Activated CD4-positive, alpha-beta T cell treated with anti-CD3 and anti-CD28 coated beads, Interleukin-2, amount 50 U/mL, for 4 hours (primary cell): ENCODE measurements at regions not wholly inside any gene's neighbourhood (a gene's known extent, or its start where the extent isn't known, plus 50 kb on each side); places are given as distances from the start of the nearest gene placed in this dataset.
"Not testable (repeated sequence)": the region's sequence is repeated elsewhere in the genome, so short reads cannot be mapped to it uniquely, and the experiment has no call there.

Experiments
- DNase-seq, 2 experiments: peaks; one replicate each; pipeline ENCODE4 v3.0.0-alpha.2; 2020

DNA sequence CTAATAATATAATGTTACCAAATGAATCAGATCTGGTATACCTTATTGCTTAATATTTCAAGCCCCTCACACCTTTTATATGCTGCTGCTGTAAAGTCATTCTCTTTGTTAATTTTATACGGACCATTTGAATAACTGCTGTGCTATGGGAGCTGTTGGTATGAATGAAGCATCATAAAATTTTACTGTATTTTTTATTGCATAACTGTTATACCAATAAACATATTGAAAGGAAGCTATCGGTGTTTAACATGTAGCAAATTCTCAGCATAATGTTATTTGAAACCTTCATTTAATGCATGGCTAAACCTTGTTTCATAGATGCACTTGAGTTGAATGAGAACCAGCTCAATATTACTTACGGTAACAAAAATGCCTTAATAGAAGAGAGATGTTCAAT lies 1040.3 kb downstream of the SOCS6 start:
- no peak for DNase-seq

DNA sequence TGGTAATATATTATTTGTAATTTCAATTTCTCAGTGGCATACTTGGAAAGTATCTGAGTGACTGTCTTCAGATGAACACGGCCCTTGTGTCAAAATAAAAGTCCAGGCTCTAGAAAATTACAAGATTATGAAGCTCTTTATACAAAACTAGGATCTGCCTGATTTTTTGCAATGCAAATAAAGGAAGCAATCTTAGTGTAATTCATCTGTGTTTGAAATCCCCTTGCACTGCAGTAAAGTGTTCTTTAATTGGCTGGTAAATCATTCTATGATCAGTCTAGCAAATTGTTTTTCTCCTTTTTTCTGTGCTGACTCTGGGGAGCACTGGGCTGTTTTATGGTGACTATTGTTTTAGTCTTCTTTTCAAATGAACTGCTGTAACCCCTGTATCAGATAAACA lies 1039.0 kb downstream of the SOCS6 start:
- DNase-seq: no peak

DNA sequence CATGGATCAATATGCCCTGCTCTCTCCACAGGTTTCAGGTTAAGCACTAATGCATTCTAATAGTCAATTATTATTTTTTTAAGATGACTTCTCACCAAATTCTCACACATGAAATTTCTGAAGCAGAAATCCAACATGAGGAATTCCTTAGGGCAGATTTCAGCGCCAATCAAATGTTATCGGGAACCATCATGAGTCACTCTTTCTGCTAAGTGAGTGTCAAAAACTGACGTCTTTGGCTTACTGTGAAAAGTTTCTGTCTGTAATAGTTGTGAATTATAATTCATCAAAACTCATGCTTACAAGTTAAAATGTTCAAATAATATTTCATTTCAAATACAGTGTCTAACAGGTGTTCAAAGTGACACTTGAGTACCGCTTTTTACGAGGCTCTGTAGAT lies 1038.6 kb downstream of the SOCS6 start:
- no peak for DNase-seq

DNA sequence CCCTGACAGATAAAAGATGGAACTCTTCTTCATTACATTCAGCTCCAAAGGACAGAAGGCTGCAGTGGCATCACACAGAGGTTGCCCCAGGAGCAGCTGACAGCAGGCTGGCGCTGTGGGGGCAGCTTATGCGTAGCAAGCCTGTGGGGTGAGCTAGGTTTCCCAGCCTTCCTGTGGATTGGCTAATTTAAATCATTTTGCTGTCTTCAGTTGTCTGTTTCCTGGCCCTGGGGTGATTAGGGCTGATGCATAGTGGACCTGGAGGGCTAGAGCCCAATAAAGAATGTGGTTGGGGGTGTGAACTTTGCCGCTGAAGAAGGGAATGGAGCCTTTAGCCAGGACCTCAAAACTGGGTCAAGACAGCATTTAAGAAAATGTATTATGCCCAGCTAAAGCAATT lies 1038.0 kb downstream of the SOCS6 start:
- no peak for DNase-seq

DNA sequence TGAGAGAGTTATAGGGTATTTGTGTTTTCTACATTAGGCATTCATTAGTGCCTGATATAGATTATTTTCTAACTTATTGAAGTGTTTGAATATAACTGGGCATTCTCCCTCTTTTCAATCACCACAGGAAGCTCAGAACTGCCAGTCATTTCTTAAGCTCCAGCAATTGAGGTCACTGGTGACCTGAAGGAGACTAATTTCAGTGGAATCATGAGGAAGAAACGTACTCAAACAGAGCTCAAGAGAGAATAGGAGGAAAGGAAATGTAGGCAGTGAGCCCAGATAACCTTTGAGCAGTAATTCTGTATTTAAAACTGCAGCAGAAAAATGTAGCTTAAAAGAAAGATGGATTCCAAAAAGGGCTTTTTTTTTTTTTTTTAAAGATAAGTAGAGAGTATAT lies 1035.5 kb downstream of the SOCS6 start:
- DNase-seq: no peak

DNA sequence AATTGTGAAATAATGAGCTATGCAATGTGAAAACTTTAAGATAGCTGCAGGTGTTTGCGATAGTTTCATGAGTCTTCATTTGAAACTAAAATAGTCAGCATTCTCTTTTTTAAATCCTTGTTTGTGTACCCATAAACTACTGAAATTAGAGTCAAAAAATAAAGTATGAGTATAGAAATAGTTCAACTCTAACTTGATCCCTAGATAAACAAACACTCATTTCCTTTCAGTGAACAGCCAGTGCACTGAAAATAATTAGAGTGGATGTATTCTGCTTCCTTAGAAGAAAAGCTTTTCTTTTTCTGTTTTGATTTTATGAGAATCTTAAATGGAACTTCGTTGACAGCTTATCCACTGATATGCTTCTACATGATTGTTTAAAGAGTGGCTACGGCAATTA lies 1033.4 kb downstream of the SOCS6 start:
- DNase-seq: no peak

DNA sequence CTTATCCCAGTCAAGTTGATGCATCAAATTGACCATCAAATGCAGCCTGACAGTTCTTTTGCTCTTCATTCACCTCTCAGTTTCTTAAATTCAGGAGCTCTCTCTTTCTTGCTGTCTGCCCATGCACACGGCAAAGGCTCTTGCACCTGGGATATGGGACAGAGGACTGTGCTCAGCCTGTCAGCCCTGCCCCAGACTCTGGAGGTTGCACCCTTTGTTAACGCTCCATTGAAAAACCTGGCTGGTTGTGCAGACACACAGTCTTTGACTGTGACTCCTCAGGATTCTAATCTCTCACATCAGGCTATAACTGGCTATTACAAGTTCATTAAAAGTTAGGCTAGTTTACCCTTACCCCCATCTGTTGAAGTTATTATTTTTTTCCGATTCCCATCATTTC lies 1032.5 kb downstream of the SOCS6 start:
- no peak for DNase-seq

DNA sequence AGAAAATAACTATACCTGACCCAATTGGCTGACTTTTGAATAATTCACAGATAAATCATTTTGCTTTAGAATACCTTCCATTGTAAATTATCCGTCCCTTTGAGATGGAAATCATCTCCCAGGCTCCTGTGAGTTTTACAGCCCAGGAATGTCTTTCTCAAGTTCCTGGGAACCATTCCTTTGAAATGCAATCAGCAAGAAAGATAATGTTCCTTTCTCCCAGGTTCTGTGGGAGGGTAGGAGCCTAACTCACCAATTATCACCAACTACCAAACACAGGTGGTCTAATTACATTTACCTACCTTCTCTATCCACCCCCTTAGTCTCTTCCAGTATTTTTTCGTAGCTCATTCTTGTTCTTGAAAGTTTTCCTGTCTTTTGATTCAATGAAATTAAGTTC lies 1016.0 kb downstream of the SOCS6 start:
- no peak for DNase-seq

DNA sequence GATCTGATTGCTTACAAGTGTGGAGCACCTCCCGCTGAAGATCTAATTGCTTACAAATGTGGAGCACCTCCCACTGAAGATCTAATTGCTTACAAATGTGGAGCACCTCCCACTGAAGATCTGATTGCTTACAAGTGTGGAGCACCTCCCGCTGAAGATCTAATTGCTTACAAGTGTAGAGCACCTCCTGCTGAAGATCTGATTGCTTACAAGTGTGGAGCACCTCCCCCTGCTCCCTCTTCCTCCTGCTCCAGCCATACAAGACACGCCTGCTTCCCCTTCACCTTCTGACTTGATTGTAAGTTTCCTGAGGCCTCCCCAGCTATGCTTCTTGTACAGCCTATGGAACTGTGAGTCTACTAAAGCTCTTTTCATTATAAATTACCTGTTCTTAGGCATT lies 1014.9 kb downstream of the SOCS6 start:
- not testable (repeated sequence) for DNase-seq

DNA sequence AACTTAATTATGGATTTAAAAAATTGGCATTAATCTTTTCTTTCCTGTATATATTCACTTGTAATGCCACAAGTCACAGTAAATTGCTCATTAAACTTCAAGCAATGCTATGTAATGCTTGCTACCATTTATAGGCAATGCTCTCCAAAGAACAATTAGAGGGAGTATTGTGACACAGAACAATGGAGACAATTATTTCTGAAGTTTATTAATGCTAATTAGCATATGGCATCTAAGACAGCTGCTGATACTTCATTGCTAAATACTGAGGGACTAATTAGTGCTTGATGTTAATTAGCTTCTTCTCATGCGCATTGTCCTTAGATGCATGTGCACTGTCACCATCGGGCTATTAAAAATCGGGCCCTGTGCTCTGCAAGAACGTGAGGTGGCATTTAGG lies 1012.8 kb downstream of the SOCS6 start:
- DNase-seq: no peak

DNA sequence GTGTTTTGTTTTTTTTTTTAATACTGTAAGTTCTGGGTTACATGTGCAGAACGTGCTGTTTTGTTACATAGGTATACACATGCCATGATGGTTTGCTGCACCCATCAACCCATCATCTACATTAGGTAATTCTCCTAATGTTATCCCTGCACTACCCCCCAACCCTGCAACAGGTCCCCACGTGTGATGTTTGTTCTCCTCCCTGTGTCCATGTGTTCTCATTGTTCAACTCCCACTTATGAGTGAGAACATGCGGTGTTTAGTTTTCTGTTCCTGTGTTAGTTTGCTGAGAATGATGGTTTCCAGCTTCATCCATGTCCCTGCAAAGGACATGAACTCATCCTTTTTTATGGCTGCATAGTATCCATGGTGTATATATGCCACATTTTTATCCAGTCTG lies 1005.4 kb downstream of the SOCS6 start:
- not testable (repeated sequence) for DNase-seq

DNA sequence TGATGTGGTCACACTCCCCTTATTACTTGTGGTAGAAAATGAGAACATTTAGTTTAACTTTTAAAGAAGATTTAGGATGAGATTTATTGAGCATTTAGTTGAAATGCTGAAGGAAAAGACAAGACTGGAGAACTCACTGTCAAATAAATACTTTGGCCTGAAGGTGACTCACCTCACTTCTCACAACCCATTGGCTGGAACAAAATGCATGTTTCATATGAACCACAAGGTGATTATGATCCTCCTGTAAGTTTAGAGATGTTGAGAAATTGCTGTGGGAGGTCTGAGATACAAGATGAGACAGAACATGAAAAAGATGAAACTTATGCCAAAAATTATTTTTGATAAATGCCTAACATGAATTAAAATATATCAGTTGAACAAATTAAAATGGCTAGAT lies 1004.5 kb downstream of the SOCS6 start:
- no peak for DNase-seq

DNA sequence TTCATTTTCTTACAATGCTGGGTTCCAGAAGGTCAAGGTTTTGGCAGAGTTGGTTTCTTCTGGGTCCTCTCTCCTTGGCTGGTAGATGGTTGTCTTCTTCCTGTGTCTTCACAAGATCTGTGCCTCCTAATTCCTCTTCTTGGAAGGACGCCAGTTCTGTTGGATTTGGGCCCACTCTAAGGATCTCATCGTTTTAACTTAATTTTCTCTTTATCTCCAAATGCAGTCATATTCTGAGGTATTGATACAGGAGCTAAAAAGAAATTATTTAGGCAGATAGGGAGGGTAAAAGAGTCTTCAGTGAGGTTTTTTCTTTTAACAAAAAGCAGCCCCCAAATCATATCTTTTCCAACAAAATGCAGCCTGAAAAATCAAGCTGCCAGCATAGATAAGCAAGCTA lies 998.4 kb downstream of the SOCS6 start:
- DNase-seq: no peak

DNA sequence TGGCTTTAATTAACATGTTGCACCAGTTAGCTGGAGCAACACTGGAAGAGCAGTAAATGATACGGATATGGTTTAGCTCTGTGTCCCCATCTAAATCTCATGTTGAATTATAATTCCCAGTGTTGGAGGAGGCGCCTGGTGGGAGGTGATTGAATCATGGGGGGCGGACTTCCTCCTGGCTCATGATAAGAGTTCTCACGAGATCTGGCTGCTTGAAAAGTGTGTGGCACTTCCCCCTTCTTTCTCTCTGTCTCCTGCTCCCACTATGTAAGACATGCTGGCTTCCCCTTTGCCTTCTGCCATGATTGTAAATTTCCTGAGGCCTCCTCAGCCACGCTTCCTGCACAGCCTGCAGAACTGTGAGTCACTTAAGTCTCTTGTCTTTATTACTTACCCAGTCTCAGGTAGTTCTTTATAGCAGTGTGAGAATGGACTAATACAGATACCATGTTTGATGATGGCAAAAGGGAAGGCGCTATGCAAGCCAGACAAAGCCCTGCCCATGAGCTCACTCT lies 963.6 kb downstream of the SOCS6 start:
- no peak for DNase-seq

DNA sequence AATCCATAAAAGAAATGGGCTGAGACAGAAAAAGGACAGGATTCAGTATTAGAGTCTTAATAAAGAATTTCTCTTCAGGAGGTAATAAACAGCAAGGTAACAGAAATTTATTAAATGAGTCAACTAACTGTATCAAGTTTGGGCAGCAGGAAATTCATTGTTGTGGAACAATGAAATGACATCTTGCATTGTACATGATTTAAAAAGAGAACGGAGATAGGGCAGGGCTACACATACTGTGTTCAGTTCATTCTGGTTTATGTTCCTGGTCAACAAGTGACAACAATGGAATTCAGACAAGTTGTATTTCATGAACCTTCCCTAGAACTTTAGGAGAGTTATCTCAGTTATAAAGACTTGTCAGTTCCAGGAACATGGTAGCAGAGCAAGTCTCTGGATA lies 961.3 kb downstream of the SOCS6 start:
- DNase-seq: no peak

DNA sequence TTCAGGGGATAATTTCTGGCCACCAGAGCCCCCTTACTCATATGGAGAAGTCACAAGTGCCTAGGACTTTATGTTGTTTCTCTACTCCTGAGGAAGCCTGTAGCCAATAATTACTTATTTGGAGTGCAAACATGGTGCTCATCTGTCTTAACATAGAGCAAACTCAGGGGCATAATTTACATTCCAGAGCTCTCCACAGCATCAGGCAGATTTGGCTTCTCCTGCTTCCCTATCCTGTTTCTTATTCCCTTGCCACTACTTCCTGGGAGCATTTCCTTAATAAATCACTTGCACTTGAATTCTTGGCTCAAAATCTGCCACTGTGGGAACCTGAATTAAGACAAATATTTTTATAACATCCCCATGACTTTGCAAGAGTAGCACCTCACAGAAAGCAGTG lies 960.9 kb downstream of the SOCS6 start:
- no peak for DNase-seq

DNA sequence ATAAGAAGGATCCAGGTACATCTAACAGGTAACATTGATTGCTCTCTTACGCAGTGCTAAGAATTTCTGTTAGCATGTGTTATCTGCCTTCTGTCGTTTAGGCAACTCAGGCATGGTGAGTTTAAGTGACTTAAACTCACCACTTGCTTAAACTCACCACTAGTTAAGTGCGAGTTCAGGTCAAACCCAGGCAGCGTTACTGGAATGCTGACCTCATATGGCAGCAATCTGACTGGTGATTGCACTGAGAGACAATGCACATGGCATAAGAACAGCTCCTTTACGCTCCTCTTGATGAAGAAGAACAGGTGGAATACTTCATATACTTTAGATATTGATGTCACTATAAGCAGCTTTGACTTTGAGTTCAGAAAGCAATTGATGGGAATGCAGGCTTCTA lies 954.1 kb downstream of the SOCS6 start:
- DNase-seq: no peak

DNA sequence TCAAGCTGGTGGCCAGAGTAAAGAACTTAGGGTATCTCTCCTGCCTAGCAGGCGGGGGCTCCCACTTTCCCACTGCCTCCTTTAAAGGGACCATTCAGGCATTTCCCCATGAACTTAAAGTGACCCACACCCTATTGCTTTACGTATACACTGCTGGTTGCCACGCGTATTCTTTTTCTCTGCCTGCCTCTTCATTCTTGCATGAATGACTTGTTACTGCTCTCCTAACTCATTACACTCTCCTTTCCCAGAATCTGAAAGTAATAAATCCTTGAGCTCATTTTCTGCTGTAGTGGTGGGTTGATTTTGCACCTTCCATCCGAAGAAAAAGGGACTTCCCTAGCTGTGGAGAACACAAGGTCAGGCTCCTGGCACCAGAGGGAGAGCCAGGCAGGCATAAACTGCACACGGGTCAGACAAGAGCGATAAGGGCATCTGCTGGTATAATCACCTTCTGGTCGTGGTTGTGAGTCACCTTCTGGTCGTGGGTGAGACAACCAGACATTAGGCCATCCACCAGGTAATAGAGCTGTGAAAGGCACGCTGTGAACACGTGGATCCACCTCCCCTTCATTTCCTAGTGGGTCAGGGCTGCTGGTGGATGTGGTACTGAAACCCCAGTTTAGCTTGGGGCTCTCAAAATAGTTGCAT lies 950.3 kb downstream of the SOCS6 start:
- DNase-seq: no peak

DNA sequence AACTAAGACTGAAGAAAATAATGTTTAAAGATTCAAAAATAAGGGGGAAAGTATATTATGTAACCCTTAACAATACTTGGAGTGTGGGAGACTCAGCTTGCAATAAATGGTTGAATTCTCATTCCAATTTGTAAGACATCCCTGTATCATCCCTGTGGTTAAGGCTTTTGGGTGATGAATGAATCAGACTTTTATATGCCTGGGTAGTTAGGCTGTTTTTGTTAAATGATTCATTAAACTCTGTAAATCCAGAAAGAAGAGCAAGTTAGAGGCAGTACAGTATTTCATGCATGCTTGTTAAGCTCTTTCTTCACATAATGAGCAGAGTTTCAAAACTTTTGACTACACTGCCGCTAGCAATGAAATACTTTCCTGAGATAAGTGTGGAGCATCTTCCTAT lies 948.8 kb downstream of the SOCS6 start:
- DNase-seq: no peak

DNA sequence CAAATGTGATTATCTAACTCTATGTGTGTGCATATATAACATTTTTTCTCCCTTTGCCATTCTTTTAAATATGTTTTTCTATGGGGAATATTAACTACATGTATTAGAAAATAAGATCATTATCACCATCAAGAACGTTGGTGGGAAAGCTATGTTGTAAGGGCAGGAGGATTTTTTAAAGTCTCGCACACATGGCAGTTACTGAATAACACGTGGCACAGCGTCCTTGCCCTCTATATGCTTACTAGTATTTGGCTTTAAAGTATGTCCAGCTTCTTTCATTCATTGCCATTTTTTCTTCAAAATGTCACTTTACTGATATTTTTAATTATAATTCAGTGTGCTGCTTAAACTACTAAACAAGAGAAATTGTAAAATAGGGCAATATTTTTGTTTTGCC lies 944.3 kb downstream of the SOCS6 start:
- DNase-seq: no peak

DNA sequence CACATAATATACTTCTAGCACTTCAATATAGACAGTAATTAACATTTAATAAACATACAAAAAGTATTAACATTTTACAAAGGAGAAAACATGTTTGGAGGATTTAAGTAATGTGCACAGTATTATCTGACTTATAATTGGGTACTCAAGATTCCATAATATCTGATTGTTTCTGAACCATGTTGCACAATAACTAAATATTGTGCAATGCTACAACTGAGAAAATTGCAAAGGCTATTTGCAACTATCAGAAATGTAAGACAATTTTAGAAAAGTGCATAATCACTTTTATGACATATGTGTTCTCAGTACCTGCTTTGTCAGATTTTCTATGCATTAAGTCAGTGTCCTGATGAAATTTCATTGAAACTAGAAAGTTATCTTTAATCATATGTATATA lies 934.6 kb downstream of the SOCS6 start:
- no peak for DNase-seq

DNA sequence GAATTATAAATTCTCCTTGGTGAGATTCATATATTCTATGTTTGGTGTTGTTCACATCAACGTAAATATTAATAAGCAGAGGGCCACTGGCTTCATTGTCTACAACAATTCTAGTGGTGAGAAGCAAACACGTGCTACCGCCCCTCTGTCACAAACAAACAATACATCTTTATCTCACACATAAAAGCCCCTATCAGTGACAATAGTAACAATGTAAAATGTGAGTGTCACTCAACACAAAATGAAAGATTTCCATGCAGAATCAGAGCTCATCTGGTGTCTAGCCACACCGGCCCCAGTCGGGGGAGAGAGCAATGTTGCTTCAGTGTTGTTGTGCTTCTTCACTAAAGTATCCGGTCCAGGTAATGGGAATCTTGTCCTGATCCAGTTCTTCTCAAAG lies 932.6 kb downstream of the SOCS6 start:
- DNase-seq: no peak

DNA sequence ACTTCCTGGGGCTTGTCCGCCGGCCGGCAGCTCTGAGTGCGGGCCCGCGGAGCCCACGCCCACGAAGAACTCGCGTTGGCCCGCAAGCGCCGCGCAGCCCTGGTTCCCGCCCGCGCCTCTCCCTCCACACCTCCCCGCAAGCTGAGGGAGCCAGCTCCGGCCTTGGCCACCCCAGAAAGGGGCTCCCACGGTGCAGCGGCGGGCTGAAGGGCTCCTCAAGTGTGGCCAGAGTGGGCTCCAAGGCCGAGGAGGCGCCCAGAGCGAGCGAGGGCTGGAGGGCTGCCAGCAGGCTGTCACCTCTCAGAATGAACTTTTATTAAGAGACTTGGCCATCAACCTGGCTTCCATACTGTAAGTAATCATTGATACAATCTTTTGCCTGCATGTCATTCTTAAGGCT lies 923.9 kb downstream of the SOCS6 start:
- not testable (repeated sequence) for DNase-seq

DNA sequence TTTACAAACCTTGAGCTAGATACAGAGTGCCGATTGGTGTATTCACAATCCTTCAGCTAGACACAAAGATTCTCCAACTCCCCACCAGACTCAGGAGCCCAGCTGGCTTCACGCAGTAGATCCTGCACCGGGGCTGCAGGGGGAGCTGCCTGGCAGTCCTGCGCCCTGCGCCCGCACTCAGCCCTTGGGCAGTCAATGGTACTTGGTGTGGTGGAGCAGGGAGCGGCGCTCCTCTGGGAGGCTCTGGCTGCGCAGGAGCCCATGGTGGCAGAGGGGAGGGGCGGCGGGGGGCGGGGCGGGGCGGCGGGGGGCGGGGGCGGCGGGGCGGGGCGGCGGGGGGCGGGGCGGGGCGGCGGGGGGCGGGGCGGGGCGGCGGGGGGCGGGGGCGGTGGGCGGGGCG lies 923.4 kb downstream of the SOCS6 start:
- no peak for DNase-seq

DNA sequence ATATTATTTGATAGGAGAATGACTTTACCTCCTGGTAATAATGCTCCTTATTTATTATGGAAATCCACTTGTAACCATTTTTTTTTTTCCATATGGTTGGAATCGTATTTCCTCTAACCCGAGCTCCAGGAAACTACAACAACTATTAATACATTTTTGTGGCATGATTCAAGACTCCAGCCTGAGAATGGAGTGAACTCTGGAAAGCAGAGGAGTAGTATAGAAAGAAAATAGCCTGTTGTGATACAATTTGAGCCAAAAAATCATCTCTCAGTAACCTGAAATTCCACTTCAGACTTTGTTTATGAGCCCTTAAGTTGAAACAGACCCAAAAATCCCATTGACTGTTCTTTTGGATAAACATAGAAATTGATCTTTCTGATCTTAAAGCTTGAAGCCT lies 921.1 kb downstream of the SOCS6 start:
- no peak for DNase-seq

DNA sequence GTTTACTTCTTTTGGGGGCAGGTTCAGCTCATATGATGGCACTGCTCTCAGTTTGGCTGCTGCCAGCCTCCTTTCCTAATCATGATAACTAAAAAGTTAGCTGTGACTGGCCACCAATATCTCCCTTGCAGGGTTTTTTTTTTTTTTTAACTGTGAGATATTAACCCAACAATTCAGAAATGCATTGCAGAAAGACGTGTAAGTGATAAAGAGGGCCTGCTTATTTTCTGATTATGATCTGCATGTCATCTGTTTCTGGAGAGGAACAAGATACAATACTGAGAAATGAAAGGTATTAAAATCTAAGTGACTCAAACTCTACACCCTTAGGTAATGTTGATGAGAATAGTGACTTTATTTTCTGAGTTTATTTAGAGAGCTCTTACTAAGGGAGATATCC lies 905.6 kb downstream of the SOCS6 start:
- DNase-seq: no peak
